Activated naive CD8-positive, alpha-beta T cell treated with anti-CD3 and anti-CD28 coated beads, Interleukin-2, amount 50 U/mL, for 24 hours (primary cell): ENCODE measurements at regions not wholly inside any gene's neighbourhood (a gene's known extent, or its start where the extent isn't known, plus 50 kb on each side); places are given as distances from the start of the nearest gene placed in this dataset.

Source experiments
- ATAC-seq: fragments of 150-1000 bp; cut with Tn5 transposase; one replicate; pipeline ENCODE4 v1.10.0; 2021
- DNase-seq: peaks from one replicate; pipeline ENCODE4 v3.0.0; 2021
- H3K27ac Mint-ChIP-seq: one replicate; pipeline ENCODE4 v1.8.0; 2021; ENCODE audit warnings: mild to moderate bottlenecking, mixed read lengths
- H3K27me3 Mint-ChIP-seq: one replicate; pipeline ENCODE4 v1.8.0; 2021; ENCODE audit warnings: mixed read lengths
- H3K36me3 Mint-ChIP-seq: one replicate; pipeline ENCODE4 v1.8.0; 2021; ENCODE audit warnings: low read depth, mixed read lengths
- H3K4me1 Mint-ChIP-seq: one replicate; pipeline ENCODE4 v1.8.0; 2021; ENCODE audit warnings: mixed read lengths
- H3K4me3 Mint-ChIP-seq: one replicate; pipeline ENCODE4 v1.8.0; 2021; ENCODE audit warnings: mild to moderate bottlenecking, moderate library complexity, mixed read lengths
- H3K9me3 Mint-ChIP-seq: one replicate; pipeline ENCODE4 v1.8.0; 2021; ENCODE audit warnings: mixed read lengths

DNA sequence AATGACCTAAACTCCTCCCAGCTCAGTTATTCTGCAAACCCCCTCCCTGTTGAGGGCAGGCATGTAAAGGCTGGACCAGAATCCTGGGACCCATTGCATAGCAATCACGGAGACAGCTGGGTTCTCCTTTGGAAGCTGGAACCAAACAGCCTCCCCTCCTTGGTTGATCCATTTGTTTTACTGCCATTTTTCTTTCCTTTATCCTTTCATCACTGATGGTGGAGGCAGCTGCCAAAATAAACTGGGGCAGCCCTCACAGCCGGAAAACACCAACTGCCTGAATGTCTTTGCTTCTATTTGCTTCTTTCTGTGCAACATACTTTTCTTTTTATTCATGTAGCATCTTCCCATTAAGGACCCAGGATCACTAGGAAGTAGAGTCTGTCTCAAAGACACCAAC is 150.0 kb upstream of the SYT13 start:
- no peak for DNase-seq
- Mint-ChIP-seq H3K9me3 (peaks cover 9% of the 10 kb centered on the region), H3K36me3 (no peaks in the 10 kb centered on the region), H3K27ac (no peak overlapping the region), H3K4me3 (no peak overlapping the region), H3K4me1 (no peaks in the 10 kb centered on the region), H3K27me3 (peaks cover 8% of the 10 kb centered on the region)
- ATAC-seq = no peak

DNA sequence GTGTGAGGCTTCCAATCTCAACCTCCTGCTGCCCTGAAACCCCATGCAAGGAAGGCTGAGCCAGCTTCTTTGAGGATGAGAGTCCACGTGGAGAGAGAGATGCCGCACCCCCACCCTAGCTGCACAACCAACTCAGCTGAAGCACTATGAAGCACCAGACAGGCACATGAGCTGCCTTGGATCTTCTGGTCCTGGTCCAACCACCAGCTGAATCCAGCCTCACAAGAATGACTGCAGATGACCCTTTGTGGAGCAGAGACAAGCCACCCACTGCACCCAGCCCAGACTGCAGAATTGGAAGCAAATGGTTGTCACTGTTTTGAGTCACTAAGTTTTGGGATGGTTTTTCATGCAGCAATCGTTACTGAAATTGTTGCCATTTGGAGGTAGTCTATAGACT is 149.6 kb upstream of the SYT13 start:
- Mint-ChIP-seq H3K4me1 (no peaks in the 10 kb centered on the region), H3K9me3 (peaks cover 9% of the 10 kb centered on the region), H3K36me3 (no peaks in the 10 kb centered on the region), H3K27ac (no peak overlapping the region), H3K4me3 (no peak overlapping the region), H3K27me3 (peaks cover 8% of the 10 kb centered on the region)
- no peak for ATAC-seq
- no peak for DNase-seq

DNA sequence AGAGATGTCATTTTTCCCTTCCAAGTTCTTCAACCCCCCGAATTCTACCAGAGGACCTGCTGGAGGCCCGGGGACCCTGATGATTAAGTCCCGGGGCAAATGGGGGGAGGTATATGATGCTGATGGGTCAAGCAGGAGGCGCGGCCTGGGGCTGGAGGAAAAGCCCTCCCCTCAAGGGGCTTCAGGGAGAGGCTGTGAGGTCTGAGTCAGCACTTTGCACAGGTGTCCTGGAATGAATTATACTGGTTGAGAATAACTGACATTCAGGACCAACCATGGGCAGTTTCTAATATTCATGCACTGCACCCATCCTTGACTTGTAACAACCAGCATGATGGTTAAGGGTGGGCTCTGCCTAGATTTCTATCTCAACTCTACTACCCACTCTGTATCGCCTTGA is 146.8 kb upstream of the SYT13 start:
- no peaks in the 10 kb centered on the region for H3K9me3 Mint-ChIP-seq
- no peaks in the 10 kb centered on the region for H3K36me3 Mint-ChIP-seq
- DNase-seq (no peak), ATAC-seq (no peak)
- no peak overlapping the region for H3K27ac Mint-ChIP-seq
- no peaks in the 10 kb centered on the region for H3K4me1 Mint-ChIP-seq
- peaks cover 13% of the 10 kb centered on the region for H3K27me3 Mint-ChIP-seq
- H3K4me3 Mint-ChIP-seq = no peak overlapping the region

DNA sequence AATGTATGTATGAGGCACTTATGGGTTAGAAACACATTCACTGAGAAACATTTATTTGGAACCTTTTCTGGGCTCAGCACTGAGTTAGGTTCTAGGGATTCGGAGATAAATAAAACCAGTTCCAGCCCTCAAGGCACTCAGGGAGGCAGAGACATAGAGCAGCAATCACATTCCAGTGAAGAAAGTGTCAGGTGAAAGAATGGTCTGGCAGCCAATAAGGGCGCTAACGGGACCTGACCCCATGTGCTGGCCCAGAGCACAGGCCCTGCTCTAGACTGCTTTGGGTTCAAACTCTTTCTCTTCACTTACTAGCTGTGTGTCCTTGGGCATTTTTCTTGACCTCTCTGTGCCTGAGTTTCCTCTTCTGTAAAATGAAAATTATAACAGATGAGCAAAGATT is 146.0 kb upstream of the SYT13 start:
- no peaks in the 10 kb centered on the region for H3K9me3 Mint-ChIP-seq
- H3K4me3 Mint-ChIP-seq = no peak overlapping the region
- no peak overlapping the region for H3K27ac Mint-ChIP-seq
- H3K36me3 Mint-ChIP-seq = no peaks in the 10 kb centered on the region
- no peak for DNase-seq
- H3K4me1 Mint-ChIP-seq = no peaks in the 10 kb centered on the region
- no peak for ATAC-seq
- peaks cover 13% of the 10 kb centered on the region for H3K27me3 Mint-ChIP-seq

DNA sequence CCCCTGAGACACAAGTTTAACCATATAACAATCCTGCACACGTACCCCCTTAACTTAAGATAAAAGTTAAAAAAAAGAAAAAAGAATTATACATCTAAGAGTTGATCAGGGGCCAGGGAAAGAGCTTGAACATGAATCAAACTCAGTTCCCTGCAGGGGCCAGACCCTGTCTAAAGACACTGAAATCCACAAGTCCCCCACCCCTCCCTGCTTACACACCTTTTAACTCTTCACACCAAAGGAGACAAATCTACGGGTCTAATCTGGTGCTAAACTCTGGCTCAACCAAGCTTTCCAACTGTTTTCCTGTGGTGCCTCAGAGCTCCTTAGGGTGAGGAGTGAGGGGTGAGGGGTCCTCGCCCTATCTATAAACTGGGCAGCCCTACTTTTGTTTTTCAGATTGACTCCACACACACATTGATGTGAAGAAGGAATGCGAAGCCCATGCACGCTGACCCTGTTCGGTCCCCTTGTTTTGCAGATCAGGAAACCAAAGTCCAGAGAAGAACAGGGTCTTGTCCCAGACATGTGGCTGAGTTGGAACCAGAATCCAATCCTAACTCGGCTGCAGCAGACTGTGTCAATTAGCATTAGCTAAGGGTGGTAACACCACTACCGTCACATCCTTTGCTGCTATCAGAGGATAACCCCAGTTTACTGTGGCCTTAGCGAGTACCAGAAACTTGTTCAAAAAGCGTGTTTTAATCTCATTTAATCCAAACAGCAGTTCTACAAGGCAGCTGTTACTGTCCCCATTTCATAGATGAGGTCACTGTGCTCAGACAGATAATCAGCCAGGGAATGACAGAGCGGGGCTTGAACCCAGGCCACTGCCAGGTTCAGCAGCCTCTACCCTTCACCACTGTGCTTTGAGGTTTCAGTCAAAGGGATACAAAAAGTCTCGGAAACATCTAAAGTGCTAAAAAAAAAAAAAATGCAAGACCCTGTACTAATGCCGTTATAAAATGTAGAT is 145.2 kb upstream of the SYT13 start:
- H3K9me3 Mint-ChIP-seq = no peaks in the 10 kb centered on the region
- H3K27ac Mint-ChIP-seq = no peak overlapping the region
- DNase-seq (no peak), ATAC-seq (no peak)
- no peaks in the 10 kb centered on the region for H3K4me1 Mint-ChIP-seq
- H3K36me3 Mint-ChIP-seq = no peaks in the 10 kb centered on the region
- no peak overlapping the region for H3K4me3 Mint-ChIP-seq
- H3K27me3 Mint-ChIP-seq = peaks cover 12% of the 10 kb centered on the region

DNA sequence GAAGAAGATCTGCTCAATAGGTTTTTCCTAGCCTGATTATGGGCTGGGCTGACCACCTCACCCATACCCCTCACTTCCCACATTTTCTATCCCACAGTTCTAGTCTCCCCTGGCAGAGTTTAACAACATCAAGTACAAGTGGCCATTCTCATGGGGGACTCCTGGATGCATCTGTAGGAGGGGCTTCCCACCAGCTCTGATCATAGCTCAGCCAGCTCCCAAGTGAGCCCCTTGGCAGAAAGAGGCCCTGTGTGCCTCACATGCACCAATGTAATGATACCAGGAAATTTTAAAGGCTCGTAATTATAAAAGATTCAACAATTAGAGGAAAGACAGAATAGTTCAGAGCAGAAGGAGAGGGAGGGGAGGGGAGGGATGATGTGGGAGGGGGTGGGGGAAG is 144.2 kb upstream of the SYT13 start:
- no peak overlapping the region for H3K27ac Mint-ChIP-seq
- H3K4me3 Mint-ChIP-seq = no peak overlapping the region
- ATAC-seq = no peak
- H3K4me1 Mint-ChIP-seq = no peaks in the 10 kb centered on the region
- DNase-seq = no peak
- H3K9me3 Mint-ChIP-seq = no peaks in the 10 kb centered on the region
- H3K27me3 Mint-ChIP-seq = peaks cover 13% of the 10 kb centered on the region
- H3K36me3 Mint-ChIP-seq = no peaks in the 10 kb centered on the region

DNA sequence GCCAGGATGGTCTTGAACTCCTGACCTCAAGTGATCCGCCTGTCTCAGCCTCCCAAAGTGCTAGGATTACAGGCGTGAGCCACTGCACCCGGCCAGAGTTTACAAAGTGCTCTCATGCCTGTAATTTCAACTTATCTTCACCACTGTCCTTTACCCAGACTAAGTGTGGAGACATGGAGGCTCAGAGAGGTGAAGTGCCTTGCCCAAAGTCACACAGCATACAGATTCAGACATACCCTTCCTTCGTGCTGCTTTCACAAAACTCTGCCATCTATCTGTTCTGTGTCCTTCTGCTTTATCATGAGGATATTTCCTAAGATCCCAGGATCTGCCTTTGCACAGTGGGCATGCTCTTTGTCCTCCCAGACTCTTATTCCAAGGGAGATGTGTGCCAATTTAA is 143.6 kb upstream of the SYT13 start:
- no peaks in the 10 kb centered on the region for H3K36me3 Mint-ChIP-seq
- H3K4me3 Mint-ChIP-seq = no peak overlapping the region
- no peaks in the 10 kb centered on the region for H3K9me3 Mint-ChIP-seq
- no peak for DNase-seq
- H3K4me1 Mint-ChIP-seq = no peaks in the 10 kb centered on the region
- peaks cover 15% of the 10 kb centered on the region for H3K27me3 Mint-ChIP-seq
- H3K27ac Mint-ChIP-seq = no peak overlapping the region
- no peak for ATAC-seq

DNA sequence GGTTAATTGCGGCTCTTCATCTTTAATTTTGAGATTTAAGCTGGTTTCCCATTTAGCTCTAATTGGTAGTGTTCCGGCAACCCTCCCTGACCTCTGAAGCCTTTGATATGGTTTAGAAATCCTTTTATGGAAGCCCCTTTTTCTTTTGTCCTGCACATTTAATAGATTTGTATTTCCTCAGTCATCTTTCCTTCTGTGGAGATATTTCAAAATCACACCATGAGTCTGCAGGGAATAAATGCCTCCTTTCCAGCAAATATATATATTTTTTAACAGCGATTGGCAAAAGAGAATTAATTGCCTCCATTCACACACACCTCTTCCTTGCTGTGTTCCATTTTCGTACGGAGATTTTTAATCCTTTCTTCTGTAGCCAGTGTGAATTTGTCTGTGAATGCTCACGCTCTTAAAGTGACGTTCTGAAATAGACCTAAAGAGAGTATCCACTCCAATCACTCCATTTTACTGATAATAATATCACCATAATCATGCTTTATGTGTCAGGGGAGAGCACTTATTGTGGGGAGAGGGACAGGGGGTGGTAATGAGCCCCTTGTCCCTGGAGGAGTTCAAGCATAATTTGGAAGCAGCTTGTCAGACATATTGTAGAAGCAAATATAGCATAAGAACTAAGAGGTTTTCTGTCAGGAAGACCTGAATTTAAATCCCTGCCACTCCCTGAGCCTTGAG is 142.5 kb upstream of the SYT13 start:
- H3K27ac Mint-ChIP-seq = no peak overlapping the region
- DNase-seq (no peak), ATAC-seq (no peak)
- no peaks in the 10 kb centered on the region for H3K4me1 Mint-ChIP-seq
- H3K9me3 Mint-ChIP-seq = no peaks in the 10 kb centered on the region
- H3K27me3 Mint-ChIP-seq = peaks cover 18% of the 10 kb centered on the region
- H3K4me3 Mint-ChIP-seq = no peak overlapping the region
- no peaks in the 10 kb centered on the region for H3K36me3 Mint-ChIP-seq

DNA sequence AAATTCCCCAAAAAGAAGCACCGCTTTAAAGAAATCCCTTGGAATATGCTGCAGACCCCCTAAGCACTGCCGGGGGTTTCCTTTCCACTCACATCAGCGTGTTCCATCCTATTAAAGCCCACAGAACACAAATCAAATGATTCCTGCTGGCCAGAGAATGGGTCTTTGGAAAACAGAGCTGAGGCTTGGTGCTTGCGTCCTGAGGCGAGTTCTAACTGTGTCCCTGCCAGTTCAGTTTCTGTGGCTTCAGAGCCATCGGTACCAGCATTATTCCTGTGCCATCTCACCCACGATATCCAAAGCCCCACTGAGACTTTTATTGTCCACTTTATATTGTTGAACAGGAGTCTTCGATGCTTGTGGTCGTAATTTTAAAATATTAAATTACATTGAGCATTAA is 142.0 kb upstream of the SYT13 start:
- no peaks in the 10 kb centered on the region for H3K9me3 Mint-ChIP-seq
- ATAC-seq = no peak
- H3K4me3 Mint-ChIP-seq = no peak overlapping the region
- H3K36me3 Mint-ChIP-seq = no peaks in the 10 kb centered on the region
- no peak for DNase-seq
- peaks cover 18% of the 10 kb centered on the region for H3K27me3 Mint-ChIP-seq
- H3K27ac Mint-ChIP-seq = no peak overlapping the region
- H3K4me1 Mint-ChIP-seq = no peaks in the 10 kb centered on the region

DNA sequence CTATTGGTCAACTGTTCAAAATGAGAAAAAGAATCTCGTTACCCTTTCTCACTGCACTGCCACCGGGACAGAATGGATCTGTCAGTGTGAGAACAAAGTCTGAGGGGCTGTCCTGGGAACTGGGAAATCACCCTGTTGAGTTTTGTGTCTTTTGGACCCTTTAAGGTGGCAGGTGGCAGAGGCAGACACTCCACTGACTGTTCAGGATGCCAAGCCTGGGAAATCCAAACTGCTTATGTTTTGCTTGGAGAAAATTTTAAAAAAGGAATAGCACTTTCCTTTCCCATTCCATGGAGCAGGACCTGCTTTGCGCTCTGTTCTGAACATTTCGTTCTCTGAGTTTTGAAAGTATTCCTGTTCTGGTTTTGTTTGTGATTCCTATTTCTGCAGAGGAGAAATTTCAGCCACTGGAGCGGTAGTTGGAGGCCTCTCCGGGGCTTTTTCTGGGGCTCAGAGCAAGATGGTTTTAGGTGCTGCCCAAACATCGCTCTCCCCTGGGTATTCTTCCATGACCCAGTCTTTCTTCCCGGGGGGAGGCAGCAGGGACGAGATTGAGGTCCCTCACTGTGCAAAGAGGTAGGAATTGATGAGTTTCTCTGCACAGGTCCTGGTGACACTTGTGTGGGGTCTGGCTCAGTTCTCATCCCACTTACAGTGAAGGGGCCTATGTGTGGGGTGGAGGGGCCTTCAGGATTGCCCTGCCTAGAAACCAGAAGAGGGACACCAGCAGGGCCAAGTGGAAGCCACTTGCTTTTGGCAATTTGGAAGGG is 138.5 kb upstream of the SYT13 start:
- H3K4me1 Mint-ChIP-seq = no peaks in the 10 kb centered on the region
- DNase-seq (no peak), ATAC-seq (no peak)
- H3K9me3 Mint-ChIP-seq = no peaks in the 10 kb centered on the region
- no peak overlapping the region for H3K27ac Mint-ChIP-seq
- H3K27me3 Mint-ChIP-seq = peaks cover 26% of the 10 kb centered on the region
- no peaks in the 10 kb centered on the region for H3K36me3 Mint-ChIP-seq
- no peak overlapping the region for H3K4me3 Mint-ChIP-seq

DNA sequence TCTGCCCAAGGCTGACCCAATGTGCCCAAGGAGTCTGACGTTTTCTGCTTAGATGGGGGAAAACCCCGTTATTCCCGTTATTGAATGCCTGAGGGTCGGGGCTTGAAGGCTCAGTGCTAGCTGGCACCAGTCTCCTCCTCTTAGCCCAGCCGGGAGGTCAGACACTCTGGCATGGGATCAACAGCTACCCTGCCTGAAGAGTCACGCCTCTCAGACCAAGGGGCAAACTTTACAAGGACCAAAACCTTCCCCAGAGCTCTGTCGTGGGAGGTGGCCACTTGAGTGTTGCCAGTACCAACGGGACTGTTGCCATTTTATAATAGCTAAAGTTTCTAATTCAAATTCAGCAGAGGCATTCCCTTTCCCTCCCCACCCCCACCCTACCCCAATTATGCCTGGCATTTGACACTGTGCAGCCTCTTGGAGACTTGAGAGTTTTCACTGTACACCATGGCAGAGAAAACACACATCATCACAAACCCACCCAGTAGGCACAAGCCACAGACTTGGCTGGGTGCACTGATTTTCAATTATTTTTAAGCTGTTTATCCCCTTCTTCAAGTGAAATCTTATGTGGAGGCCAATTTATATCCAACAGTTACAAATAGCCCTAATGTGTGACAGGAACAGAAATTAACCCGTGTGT is 137.5 kb upstream of the SYT13 start:
- H3K4me1 Mint-ChIP-seq = no peaks in the 10 kb centered on the region
- H3K36me3 Mint-ChIP-seq = no peaks in the 10 kb centered on the region
- peaks cover 25% of the 10 kb centered on the region for H3K27me3 Mint-ChIP-seq
- ATAC-seq = no peak
- no peaks in the 10 kb centered on the region for H3K9me3 Mint-ChIP-seq
- no peak for DNase-seq
- H3K4me3 Mint-ChIP-seq = no peak overlapping the region
- H3K27ac Mint-ChIP-seq = no peak overlapping the region

DNA sequence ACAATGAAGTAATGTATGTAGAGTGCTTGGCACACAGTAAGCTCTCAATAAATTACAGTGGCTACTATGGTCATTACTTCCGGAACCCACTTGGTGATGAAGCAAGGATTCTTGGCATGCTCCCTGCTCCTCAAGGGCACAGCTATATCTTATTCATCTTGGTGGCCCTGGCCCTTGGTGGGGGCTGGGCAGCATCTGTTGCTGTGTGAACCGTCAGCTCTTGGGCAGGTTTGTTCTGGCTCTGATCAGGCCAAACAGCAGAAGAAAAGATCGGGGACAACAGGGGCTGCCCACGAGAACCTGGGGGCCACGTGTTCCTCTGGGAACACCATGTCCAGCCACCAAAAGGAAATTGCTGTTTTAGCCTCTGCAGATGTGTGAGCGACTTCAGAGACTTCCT is 136.9 kb upstream of the SYT13 start:
- no peak for DNase-seq
- no peak for ATAC-seq
- Mint-ChIP-seq H3K27me3 (peaks cover 27% of the 10 kb centered on the region), H3K4me3 (no peak overlapping the region), H3K27ac (no peak overlapping the region), H3K9me3 (no peaks in the 10 kb centered on the region), H3K36me3 (no peaks in the 10 kb centered on the region), H3K4me1 (no peaks in the 10 kb centered on the region)

DNA sequence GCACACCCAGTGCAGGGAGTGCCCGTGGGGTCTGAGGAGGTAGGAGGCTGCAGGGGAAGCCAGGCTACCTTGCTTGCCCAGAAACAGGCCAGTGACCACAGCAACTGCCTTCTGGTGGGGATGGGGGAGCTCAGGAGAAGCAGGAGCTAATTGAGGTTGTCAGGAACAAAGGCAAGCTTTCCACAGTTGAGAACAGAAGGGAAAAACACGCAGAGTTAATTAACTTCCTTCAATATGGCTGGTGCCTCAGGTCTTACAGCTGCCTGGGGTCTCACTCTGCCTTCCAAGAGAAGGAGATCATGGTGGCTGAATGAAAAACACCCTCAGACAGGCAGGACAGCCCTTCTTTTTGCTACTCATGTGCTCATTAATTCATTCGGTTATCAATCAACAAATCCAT is 127.9 kb upstream of the SYT13 start:
- H3K9me3 Mint-ChIP-seq = no peaks in the 10 kb centered on the region
- H3K36me3 Mint-ChIP-seq = no peaks in the 10 kb centered on the region
- no peak for ATAC-seq
- H3K27me3 Mint-ChIP-seq = peaks cover 29% of the 10 kb centered on the region
- no peaks in the 10 kb centered on the region for H3K4me1 Mint-ChIP-seq
- H3K4me3 Mint-ChIP-seq = no peak overlapping the region
- DNase-seq = no peak
- no peak overlapping the region for H3K27ac Mint-ChIP-seq

DNA sequence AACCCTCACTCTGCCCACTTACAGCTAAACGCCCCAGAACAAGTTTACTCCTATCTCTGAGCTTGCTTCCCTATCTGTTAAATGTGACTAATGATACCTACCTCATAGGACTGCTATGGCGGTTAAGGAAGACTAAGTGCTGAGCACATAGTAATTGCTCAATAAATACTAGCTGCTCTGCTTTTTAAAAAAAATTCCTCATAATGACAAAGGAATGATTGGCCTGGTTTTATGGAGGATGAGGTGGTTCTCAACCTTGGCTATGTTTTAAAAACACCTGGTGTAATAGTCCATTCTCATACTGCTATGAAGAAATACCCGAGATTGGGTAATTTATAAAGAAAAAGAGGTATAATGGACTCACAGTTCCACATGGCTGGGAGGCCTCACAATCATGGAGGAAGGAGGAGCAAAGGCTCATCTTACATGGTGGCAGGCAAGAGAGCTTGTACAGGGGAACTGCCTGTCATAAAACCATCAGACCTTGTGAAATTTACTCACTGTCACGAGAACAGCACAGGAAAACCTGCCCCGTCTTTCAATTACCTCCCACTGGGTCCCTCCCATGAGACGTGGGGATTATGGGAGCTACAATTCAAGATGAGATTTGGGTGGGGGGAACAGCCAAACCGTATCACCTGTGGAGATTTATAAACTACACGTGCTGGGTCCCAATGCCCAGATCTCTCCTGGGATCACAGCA is 127.2 kb upstream of the SYT13 start:
- no peaks in the 10 kb centered on the region for H3K4me1 Mint-ChIP-seq
- no peak for DNase-seq
- H3K4me3 Mint-ChIP-seq = no peak overlapping the region
- no peaks in the 10 kb centered on the region for H3K9me3 Mint-ChIP-seq
- no peak for ATAC-seq
- H3K27me3 Mint-ChIP-seq = peaks cover 25% of the 10 kb centered on the region
- no peaks in the 10 kb centered on the region for H3K36me3 Mint-ChIP-seq
- H3K27ac Mint-ChIP-seq = no peak overlapping the region
